ENCODE measurements at regions not wholly inside any gene's neighbourhood (a gene's known extent, or its start where the extent isn't known, plus 50 kb on each side); places are given as distances from the start of the nearest gene placed in this dataset.
A peak's percentile ranks its signal among the peaks of the same experiment; 100 is the strongest.

- TF ChIP-seq CTCF (IDR thresholded peaks at IDR 0.05; ENCODE audit: extremely low read depth, insufficient read depth, missing control alignments), result no peak
- DNase-seq (ENCODE audit: low spot score), result peak; percentile 15
- in situ Hi-C loops (cut with MboI; ENCODE audit: low pct_unique_long_range_greater_than_20kb, low sequenced_read_pairs, unreplicated experiment), result no loop called here
Observed at GRCh38 chr2:183214680-183215079, 90.4 kb downstream of the NUP35 start.

DNA sequence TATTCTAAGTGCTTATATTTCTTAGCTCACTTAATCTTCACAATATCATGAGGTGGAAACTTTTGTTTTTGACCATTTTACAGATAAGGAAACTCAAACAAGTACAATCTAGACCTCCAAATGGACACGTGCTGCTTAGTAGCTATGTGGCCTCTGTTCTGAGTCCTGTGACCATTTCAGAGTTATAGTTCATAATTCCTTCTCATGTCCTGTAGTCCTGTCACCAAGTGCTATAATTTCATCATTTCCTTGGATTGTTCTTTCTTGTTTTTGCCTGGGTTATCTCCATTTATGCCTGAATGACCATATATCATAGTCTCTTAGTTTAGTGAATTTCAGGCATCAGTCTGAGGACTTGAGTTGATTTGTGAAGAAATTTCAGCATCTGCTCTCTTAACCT is 91.7 kb downstream of the NUP35 start:
- in situ Hi-C loops (cut with MboI; ENCODE audit: low pct_unique_long_range_greater_than_20kb, low sequenced_read_pairs, unreplicated experiment), result no loop called here
- no peak for DNase-seq (ENCODE audit: low spot score)

DNA sequence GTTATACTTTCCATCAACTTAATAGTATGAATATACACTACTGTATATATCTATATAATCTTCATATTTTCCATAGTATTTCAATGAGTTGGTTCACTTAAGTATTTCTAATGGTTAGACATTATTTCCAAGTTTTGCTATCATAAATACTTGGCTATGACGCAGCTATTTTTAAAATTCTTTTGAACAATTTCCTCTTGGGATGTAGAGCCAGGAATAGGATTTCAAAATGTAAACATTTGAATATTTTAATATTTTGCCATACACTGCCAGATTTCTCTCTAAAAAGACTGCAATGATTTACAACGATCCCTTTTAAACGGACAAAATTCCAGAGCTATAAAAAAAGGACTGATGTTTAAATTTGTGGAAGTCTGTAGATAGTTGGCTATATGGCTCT is 95.6 kb downstream of the NUP35 start:
- no peak for TF ChIP-seq CTCF (IDR thresholded peaks at IDR 0.05; ENCODE audit: extremely low read depth, insufficient read depth, missing control alignments)
- in situ Hi-C loops (cut with MboI; ENCODE audit: low pct_unique_long_range_greater_than_20kb, low sequenced_read_pairs, unreplicated experiment), result no loop called here
- no peak for DNase-seq (ENCODE audit: low spot score)

More for the DNA sequence above, 91.7 kb downstream of the NUP35 start:
- no peak for TF ChIP-seq CTCF (IDR thresholded peaks at IDR 0.05; ENCODE audit: extremely low read depth, insufficient read depth, missing control alignments)

DNA sequence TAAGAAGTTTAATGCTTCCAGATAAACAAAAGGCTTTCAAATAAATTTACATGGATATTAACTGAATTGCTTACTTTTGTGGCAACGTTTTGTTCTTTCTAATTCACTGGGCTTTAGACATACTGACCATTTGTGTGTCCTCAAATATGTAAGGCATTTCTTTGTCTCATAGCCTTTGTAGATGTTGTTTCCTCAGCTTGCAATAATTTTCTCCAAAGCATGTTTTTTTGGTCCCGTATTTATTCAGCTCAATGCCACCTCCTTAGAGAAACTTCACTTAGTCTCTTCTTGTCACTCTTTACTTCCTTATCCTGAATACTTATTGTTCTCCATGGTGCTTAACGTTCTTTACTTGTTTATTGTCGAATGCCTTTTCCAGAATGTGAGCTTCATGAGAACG is 98.5 kb downstream of the NUP35 start:
- in situ Hi-C loops (cut with MboI; ENCODE audit: low pct_unique_long_range_greater_than_20kb, low sequenced_read_pairs, unreplicated experiment), result no loop called here
- DNase-seq (ENCODE audit: low spot score), result no peak
- TF ChIP-seq CTCF (IDR thresholded peaks at IDR 0.05; ENCODE audit: extremely low read depth, insufficient read depth, missing control alignments), result no peak

- TF ChIP-seq CTCF (IDR thresholded peaks at IDR 0.05; ENCODE audit: extremely low read depth, insufficient read depth, missing control alignments), result no peak
- DNase-seq (ENCODE audit: low spot score), result no peak
- in situ Hi-C loops (cut with MboI; ENCODE audit: low pct_unique_long_range_greater_than_20kb, low sequenced_read_pairs, unreplicated experiment), result no loop called here
Observed at GRCh38 chr2:183224948-183225347, 100.7 kb downstream of the NUP35 start.

- in situ Hi-C loops (cut with MboI; ENCODE audit: low pct_unique_long_range_greater_than_20kb, low sequenced_read_pairs, unreplicated experiment), result no loop called here
- no peak for TF ChIP-seq CTCF (IDR thresholded peaks at IDR 0.05; ENCODE audit: extremely low read depth, insufficient read depth, missing control alignments)
- DNase-seq (ENCODE audit: low spot score), result no peak
Observed at GRCh38 chr2:183227176-183227575, 102.9 kb downstream of the NUP35 start.

- TF ChIP-seq CTCF (IDR thresholded peaks at IDR 0.05; ENCODE audit: extremely low read depth, insufficient read depth, missing control alignments), result no peak
- in situ Hi-C loops (cut with MboI; ENCODE audit: low pct_unique_long_range_greater_than_20kb, low sequenced_read_pairs, unreplicated experiment), result no loop called here
- DNase-seq (ENCODE audit: low spot score), result no peak
Observed at GRCh38 chr2:183229386-183229785, 105.1 kb downstream of the NUP35 start.
